SK-MEL-5 (cell line): ENCODE measurements at regions not wholly inside any gene's neighbourhood (a gene's known extent, or its start where the extent isn't known, plus 50 kb on each side); places are given as distances from the start of the nearest gene placed in this dataset.

Experiments used
- DNase-seq: peaks from one replicate; pipeline ENCODE4 v3.0.0-alpha.2; 2016; ENCODE audit warnings: low read depth, low spot score
- in situ Hi-C: cut with HindIII; loops from 2 replicates; pipeline ENCODE4 v1.10.0; 2016; ENCODE audit warnings: low sequenced_read_pairs, high pct_unique_total_duplicates, low pct_unique_long_range_greater_than_20kb
- small RNA-seq, 2 experiments: library from RNA; depleted of rRNA; stranded (forward); fragments of <200 nt; gene quantifications; one replicate each; pipeline ENCODE3, GENCODE V24; 2014

DNA sequence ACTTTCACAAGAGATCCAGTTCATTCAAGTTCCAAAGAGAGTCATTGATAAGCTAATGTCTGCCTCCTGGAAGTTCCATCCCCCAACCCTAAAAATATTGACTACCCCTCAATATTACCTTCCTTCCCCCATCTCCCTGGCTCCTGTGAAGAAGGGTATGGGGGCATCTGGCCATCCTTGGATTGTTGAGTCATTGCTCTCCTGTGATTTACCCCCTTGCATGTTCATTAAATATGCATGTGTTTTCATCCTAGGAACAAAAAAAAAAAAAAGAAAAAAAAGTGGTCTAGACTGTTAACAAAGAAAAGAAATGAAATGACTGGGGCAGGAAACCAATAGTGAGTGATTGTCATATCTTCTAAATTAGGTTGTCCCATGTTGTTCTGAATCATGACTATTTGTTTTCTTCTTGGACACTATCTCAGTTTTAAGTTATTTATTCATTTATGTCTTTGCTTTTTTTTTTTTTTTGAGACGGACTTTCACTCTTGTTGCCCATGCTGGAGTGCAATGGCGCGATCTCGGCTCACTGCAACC is 51.9 kb upstream of the HUWE1 start:
- in situ Hi-C loops = no loop called here
- no peak for DNase-seq

Small RNA genes lying in the stretch of these regions (small RNA-seq; reads per million reads assigned to genes)
- 0 reads per million in 2 experiments for gene BX323845.1
- 0 reads per million in 2 experiments for gene BX323845.2
